GM18505 (cell line): ENCODE measurements at regions not wholly inside any gene's neighbourhood (a gene's known extent, or its start where the extent isn't known, plus 50 kb on each side); places are given as distances from the start of the nearest gene placed in this dataset.
"Not testable (repeated sequence)": the region's sequence is repeated elsewhere in the genome, so short reads cannot be mapped to it uniquely, and the experiment has no call there.

Experiments
- ATAC-seq: cut with Tn5 transposase; IDR thresholded peaks from one replicate; pipeline ENCODE4 v1.9.1; 2021; ENCODE audit not compliant: unreplicated experiment
- POLR2A ChIP-seq: IDR thresholded peaks from 4 replicates; pipeline ENCODE4 v1.6.1; 2011; ENCODE audit warnings: borderline replicate concordance; ENCODE audit not compliant: insufficient read depth, insufficient read length; ENCODE audit errors: extremely low read depth

GRCh38 chr13:95404141-95404882, 103.1 kb upstream of the ABCC4 start:
- TF ChIP-seq POLR2A: no peak
- ATAC-seq: peak; percentile 90

- ATAC-seq: no peak
- no peak for TF ChIP-seq POLR2A
Measured at GRCh38 chr13:95406176-95406575, 104.9 kb upstream of the ABCC4 start.

GRCh38 chr13:95411428-95412040, 110.3 kb upstream of the ABCC4 start:
- TF ChIP-seq POLR2A: no peak
- no peak for ATAC-seq

- no peak for TF ChIP-seq POLR2A
- no peak for ATAC-seq
Measured at GRCh38 chr13:95418946-95419345, 117.7 kb upstream of the ABCC4 start.

- ATAC-seq: no peak
Measured at GRCh38 chr13:95420501-95420900, 119.2 kb upstream of the ABCC4 start.

GRCh38 chr13:95426631-95427030, 125.4 kb upstream of the ABCC4 start:
- no peak for ATAC-seq
- no peak for TF ChIP-seq POLR2A

More at GRCh38 chr13:95420501-95420900, 119.2 kb upstream of the ABCC4 start:
- TF ChIP-seq POLR2A: no peak

GRCh38 chr13:95430525-95430924, 122.0 kb upstream of the CLDN10 start:
- ATAC-seq: not testable (repeated sequence)

- no peak for TF ChIP-seq POLR2A
- ATAC-seq: no peak
Measured at GRCh38 chr13:95432141-95432540, 120.4 kb upstream of the CLDN10 start.

GRCh38 chr13:95433537-95433936, 119.0 kb upstream of the CLDN10 start:
- no peak for TF ChIP-seq POLR2A
- ATAC-seq: no peak

- no peak for ATAC-seq
- TF ChIP-seq POLR2A: no peak
Measured at GRCh38 chr13:95434111-95434510, 118.4 kb upstream of the CLDN10 start.

GRCh38 chr13:95437561-95437960, 115.0 kb upstream of the CLDN10 start:
- no peak for TF ChIP-seq POLR2A
- ATAC-seq: no peak

- ATAC-seq: no peak
- TF ChIP-seq POLR2A: no peak
Measured at GRCh38 chr13:95438297-95438696, 114.2 kb upstream of the CLDN10 start.

- TF ChIP-seq POLR2A: no peak
- ATAC-seq: no peak
Measured at GRCh38 chr13:95440441-95441088, 112.0 kb upstream of the CLDN10 start.

GRCh38 chr13:95441326-95441725, 111.2 kb upstream of the CLDN10 start:
- no peak for ATAC-seq
- TF ChIP-seq POLR2A: no peak
